GM12801 (cell line): ENCODE measurements at regions not wholly inside any gene's neighbourhood (a gene's known extent, or its start where the extent isn't known, plus 50 kb on each side); places are given as distances from the start of the nearest gene placed in this dataset.

ENCODE experiments used
- TF ChIP-seq, protein P1 (sequence below): IDR thresholded peaks from one replicate; pipeline ENCODE4 v1.5.1; 2011; ENCODE audit warnings: control low read depth; ENCODE audit not compliant: insufficient read length; ENCODE audit errors: extremely low read depth

DNA sequence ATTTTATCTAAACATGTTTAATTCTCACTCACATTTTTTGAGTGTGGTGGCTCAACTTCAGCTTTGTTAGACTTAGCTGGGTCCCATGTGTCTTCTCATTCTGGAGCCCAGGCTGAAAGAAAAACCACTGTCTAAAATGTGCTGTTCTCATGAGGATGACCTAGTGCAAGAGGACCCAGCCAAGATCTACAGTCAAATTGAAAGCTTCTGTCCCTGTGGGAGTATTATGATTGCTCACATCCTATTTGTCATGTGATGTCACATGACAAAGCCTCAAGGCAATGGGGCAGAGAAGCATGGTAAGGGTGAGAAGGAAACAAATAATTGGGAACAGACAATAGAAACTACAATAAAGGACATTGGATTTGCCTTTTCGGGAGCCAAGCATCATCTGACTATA is 113.4 kb upstream of the ASTN2 start:
- TF ChIP-seq, protein P1, sequence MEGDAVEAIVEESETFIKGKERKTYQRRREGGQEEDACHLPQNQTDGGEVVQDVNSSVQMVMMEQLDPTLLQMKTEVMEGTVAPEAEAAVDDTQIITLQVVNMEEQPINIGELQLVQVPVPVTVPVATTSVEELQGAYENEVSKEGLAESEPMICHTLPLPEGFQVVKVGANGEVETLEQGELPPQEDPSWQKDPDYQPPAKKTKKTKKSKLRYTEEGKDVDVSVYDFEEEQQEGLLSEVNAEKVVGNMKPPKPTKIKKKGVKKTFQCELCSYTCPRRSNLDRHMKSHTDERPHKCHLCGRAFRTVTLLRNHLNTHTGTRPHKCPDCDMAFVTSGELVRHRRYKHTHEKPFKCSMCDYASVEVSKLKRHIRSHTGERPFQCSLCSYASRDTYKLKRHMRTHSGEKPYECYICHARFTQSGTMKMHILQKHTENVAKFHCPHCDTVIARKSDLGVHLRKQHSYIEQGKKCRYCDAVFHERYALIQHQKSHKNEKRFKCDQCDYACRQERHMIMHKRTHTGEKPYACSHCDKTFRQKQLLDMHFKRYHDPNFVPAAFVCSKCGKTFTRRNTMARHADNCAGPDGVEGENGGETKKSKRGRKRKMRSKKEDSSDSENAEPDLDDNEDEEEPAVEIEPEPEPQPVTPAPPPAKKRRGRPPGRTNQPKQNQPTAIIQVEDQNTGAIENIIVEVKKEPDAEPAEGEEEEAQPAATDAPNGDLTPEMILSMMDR: no peak

DNA sequence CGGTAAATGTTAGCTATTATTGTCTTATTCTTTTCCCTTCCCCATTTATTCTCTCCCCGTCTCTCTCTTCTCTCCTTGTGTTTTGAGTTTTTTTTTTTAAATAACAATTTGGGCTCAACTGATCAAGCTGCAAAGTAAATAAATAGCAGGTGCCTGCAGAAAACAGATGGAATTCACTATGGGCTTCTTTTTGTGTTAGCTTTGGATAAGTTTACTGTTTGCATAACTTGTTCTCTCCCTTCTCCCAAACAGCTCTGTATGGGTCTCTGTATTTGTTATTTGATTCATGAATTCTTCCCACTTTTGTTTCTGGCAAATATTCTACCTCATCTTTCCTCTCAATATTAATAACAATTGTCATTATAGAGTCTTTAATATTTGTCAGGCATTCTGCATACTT is 111.8 kb upstream of the ASTN2 start:
- TF ChIP-seq, protein P1: no peak

DNA sequence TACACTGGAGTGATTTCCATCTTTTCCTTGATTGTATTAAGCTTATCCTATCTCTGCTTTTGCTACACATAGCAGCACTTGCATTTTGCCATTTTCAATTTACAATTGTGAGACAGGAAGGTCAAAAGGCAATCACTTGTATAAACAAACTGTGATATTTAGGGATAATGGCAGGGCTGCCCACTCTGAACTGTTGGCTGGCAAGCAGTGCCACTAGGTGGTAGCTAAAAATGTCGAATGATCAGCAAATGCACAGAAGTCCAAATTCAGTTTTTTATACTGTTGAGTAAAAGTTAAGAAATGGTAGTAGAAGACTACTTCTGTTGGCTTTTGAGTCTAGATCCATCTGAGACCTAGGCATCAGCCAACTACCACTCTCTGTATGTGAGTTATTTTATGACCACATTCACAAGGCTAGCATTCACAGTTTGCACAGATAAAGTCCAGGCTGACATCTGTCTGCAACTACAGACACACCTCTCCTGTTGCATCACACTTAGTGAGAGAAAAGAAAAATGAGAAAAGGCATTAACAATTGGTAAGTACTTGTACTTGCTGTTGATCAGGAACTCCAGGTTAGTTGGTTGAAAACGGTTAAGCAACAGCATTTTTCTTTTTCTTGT is 108.8 kb upstream of the ASTN2 start:
- TF ChIP-seq, protein P1: no peak

GRCh38 chr9:117521293-117521692 is 106.4 kb upstream of the ASTN2 start:
- TF ChIP-seq, protein P1: no peak

DNA sequence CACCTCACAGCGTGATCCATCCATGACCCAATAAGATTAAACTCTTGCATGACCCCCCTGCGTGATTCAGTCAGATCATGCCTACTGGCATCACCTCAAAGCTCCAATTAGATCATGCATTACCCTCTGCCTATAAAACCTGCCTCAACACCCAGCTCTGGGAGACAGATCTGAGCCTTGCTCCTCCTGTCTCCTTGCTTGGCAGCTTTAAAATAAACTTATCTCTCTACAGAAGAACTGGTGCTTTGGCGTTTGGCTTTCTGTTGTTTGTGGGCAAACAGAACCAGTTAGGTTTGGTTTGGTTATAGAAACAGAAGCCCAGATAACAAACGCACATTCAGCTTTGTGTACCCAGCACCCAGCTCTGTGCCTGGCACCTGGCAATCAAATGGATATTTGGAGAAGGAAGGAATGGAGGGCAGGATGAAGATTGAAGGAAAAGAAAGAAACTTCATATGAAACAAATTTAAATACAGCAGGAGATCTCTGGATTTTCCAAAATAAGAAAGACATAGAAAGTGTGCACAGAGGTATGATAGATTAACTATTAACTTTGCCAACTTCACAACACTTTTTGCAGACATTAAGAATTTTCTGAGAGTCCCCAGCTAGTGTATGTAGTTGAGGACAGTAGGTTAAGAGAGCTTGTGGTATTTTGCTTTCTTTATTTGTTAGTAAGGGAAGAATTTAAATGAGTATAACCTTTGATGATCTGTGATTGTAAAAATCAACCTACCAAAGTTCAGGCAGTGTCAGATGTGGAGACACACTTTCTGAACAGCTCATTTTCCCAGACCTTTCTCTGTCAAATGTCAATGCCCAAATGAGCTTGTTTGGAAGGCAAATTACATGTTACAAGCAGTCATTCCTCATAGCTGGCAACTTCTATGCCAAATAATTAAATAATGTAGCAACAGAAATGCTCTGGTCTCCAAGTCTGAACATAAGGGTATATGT is 102.1 kb upstream of the ASTN2 start:
- TF ChIP-seq, protein P1: no peak

DNA sequence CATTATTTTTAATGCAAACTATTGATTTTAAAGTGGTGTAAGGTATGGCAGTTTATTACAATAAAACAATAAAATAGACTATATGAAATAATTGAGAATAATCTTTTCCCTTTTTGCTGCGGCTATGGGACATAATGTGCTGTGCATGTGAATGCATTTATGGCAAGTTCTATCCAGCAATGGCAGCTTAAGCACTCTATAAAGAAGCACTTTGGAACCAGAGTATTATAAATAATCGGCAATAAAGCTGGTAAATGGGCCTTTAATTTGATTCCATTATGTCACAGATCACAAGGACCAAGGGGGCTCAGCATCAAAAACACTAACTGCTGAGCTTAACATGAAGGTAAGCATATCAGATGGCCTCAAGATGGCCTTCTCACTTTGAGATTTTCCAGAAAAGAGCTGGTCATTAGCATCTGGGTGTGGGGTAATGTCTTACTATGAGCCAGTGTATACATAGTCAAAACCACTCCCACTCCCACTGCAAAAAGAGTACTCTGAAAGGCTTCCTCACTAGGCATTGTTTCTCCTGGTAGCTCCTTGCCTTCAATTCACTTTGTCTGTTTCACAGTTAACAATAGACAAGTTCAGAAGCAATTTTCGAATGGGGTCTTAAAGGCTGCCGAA is 97.1 kb upstream of the ASTN2 start:
- TF ChIP-seq, protein P1: no peak

- TF ChIP-seq, protein P1: no peak
Measured at GRCh38 chr9:117496307-117496706, 81.5 kb upstream of the ASTN2 start.
